ENCODE measurements at regions not wholly inside any gene's neighbourhood (a gene's known extent, or its start where the extent isn't known, plus 50 kb on each side); places are given as distances from the start of the nearest gene placed in this dataset.
"Not testable (repeated sequence)": the region's sequence is repeated elsewhere in the genome, so short reads cannot be mapped to it uniquely, and the experiment has no call there.

DNA sequence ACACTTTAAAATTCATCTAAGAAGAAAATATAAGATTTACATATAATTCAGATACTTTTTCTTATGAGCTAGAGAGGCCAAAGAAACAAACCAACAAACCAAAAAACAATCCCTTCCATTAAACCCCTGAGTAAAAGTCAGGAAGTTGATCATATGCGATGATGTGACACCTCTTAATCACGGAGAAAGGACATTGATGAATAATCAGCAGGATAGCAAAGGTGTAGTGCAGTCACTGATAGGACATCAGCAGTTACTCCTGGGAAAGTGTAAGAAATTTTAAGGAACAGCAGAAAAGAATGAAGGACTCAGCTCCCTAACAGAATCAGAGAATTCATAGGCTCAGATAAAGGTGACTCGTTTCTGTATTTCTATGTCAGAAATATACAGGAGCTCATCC, 202.4 kb upstream of the EDNRB start:
- no peak overlapping the region for H3K4me3 ChIP-seq (ENCODE audit: low read depth, low read length)
- DNase-seq (ENCODE audit: low read depth), result no peak
- TF ChIP-seq, protein P1, sequence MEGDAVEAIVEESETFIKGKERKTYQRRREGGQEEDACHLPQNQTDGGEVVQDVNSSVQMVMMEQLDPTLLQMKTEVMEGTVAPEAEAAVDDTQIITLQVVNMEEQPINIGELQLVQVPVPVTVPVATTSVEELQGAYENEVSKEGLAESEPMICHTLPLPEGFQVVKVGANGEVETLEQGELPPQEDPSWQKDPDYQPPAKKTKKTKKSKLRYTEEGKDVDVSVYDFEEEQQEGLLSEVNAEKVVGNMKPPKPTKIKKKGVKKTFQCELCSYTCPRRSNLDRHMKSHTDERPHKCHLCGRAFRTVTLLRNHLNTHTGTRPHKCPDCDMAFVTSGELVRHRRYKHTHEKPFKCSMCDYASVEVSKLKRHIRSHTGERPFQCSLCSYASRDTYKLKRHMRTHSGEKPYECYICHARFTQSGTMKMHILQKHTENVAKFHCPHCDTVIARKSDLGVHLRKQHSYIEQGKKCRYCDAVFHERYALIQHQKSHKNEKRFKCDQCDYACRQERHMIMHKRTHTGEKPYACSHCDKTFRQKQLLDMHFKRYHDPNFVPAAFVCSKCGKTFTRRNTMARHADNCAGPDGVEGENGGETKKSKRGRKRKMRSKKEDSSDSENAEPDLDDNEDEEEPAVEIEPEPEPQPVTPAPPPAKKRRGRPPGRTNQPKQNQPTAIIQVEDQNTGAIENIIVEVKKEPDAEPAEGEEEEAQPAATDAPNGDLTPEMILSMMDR (IDR thresholded peaks at IDR 0.05; ENCODE audit: insufficient read depth, low read length), result no peak

DNA sequence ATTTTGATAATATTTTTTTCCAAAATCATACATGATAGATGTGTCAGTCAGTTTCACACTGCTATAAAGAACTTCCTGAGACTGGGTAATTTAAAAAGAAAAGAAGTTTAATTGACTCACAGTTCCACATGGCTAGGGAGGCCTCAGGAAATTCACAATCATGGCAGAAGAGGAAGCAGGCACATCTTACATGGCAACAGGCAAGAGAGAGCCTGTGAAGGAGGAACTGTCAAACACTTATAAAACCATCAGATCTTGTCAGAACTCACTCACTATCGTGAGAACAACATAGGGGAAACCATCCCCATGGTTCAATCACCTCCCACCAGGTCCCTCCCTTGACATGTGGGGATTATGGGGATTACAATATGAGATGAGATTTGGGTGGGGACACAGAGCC, 201.5 kb upstream of the EDNRB start:
- not testable (repeated sequence) for DNase-seq (ENCODE audit: low read depth); H3K4me3 ChIP-seq (ENCODE audit: low read depth, low read length)

DNA sequence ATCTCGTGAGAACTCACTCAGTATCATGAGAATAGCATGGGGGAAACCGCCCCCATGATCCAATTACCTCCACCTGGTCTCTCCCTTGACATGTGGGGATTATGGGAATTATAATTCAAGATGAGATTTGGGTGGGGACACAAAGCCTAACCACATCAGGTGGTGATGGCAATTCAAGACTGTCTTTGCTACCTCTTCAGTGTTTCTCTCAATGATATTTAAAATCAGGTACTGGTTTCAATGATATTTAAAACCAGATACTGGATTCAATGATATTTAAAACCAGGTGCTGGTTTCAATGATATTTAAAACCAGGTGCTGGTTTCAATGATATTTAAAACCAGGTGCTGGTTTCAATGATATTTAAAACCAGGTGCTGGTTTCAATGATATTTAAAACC, 198.4 kb upstream of the EDNRB start:
- DNase-seq (ENCODE audit: low read depth); H3K4me3 ChIP-seq (ENCODE audit: low read depth, low read length): not testable (repeated sequence)

DNA sequence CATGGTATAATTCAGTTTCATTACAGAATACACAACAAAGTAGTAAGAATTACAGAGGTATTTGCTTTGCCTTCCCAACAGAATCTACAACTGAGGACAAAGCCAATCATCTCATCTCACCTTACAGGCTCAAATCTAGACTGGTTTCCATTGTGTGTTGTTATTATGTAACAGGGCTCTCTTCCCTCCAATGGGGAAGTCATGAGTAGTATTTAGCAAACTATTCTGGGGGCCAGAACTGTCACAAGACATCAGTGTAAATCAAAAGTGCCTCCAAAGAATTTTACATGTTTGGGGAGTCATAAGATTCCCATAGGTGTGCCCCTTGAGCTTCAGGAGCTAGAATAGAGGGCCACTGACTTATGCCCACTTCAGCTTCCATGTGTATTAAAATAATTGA, 187.0 kb upstream of the EDNRB start:
- DNase-seq (ENCODE audit: low read depth), result no peak
- TF ChIP-seq, protein P1 (IDR thresholded peaks at IDR 0.05; ENCODE audit: insufficient read depth, low read length), result no peak
- H3K4me3 ChIP-seq (ENCODE audit: low read depth, low read length), result no peak overlapping the region

DNA sequence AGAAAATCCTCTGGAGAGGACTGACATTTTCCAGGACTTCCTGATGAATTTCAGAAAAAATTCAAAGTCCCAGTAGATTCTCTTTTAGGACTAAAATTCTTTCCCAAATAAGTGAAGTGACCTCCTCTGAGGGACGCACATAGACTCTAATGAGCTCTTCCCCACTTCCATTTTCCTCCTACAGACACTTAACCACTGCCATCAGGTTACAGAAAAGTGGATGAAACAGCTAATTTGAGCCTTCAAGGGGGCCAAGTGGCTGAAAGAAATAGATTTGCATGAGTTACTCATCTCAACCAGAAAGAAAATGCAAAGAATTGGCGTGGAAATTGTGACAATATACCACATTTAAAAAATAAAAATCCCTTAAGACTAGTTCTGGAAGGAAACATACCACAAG, 185.3 kb upstream of the EDNRB start:
- TF ChIP-seq, protein P1 (IDR thresholded peaks at IDR 0.05; ENCODE audit: insufficient read depth, low read length), result no peak
- DNase-seq (ENCODE audit: low read depth), result no peak
- H3K4me3 ChIP-seq (ENCODE audit: low read depth, low read length), result no peak overlapping the region

DNA sequence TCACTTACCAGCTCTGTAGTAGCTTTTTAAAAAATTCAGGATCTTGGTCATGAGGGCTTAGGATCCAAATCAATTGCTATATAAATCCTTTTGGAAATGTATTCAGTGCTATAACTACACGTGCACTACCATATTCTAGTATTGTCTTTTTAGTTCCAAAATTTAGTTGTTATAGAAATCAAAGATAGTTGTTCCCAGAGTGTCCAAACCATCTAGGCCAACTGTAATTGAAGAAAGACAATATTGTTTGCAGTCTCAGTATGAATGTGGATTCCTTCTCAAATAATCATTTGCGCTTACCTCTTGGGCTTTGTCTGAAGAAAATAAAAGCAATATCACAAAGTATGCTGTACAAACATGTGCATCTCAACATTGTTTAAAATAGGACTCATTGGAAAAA, 184.1 kb upstream of the EDNRB start:
- DNase-seq (ENCODE audit: low read depth), result no peak
- H3K4me3 ChIP-seq (ENCODE audit: low read depth, low read length), result no peak overlapping the region
- TF ChIP-seq, protein P1 (IDR thresholded peaks at IDR 0.05; ENCODE audit: insufficient read depth, low read length), result no peak

DNA sequence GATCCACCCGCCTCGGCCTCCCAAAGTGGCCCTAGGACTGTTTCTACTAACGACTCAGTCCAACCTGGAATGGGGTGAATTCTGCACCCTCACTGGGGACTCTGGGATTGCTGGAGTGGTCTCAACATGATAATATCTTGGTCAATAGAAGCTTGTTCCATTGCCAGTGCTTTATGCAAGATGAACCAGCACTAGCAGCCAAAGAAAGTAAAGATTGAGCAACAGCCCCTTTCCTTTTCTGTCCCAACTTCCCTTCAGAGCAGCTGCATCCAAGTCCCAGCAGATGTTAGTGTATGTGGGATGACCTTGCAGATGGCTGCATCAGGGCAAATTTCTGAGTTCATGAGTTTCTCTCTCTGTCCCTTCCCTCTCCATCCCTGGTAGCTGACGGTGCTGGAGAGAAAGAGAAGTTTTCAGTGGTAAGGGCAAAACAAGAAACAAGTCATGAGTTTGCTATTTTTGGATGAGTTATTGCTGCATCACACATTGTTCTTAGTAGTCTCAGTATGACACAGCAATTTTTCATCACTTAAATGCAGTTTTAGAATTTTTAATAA, 183.6 kb upstream of the EDNRB start:
- peak; percentile 93 for DNase-seq (ENCODE audit: low read depth)
- TF ChIP-seq, protein P1 (IDR thresholded peaks at IDR 0.05; ENCODE audit: insufficient read depth, low read length), result no peak
- peak overlapping the region; percentile 7 for H3K4me3 ChIP-seq (ENCODE audit: low read depth, low read length)

DNA sequence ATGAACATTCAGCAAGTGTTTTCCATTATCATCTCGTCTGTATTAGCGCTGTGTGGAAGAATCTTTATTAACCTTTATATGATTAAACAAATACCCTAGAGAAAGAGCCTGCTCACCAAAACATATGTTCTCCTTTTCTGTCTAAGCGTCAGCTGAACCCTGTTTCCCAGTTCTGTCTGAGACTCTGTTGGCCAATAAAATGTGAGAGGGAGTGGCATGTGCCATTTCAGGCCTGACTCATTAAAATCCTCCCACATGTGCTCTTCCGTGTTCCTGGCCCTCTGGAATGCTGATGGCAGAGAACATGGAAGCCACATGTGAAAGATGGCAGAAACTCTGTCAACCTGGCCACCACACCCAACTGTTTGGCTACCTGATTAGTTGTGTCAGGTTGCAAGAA, 181.9 kb upstream of the EDNRB start:
- H3K4me3 ChIP-seq (ENCODE audit: low read depth, low read length), result no peak overlapping the region
- TF ChIP-seq, protein P1 (IDR thresholded peaks at IDR 0.05; ENCODE audit: insufficient read depth, low read length), result no peak
- no peak for DNase-seq (ENCODE audit: low read depth)
